KMS-11 (cell line): ENCODE measurements at regions not wholly inside any gene's neighbourhood (a gene's known extent, or its start where the extent isn't known, plus 50 kb on each side); places are given as distances from the start of the nearest gene placed in this dataset.

Source experiments
- H2AFZ ChIP-seq: fragments of 200-600 bp; sonication (generic); 2 replicates; pipeline ENCODE4 v1.6.1; 2016; ENCODE audit warnings: antibody characterized with exemption, mixed run types, low read depth
- H3K27ac ChIP-seq: fragments of 200-600 bp; sonication (generic); 2 replicates; pipeline ENCODE4 v1.6.1; 2016; ENCODE audit warnings: mild to moderate bottlenecking, mixed run types
- H3K27me3 ChIP-seq: fragments of 200-600 bp; sonication (generic); 2 replicates; pipeline ENCODE4 v1.6.1; 2017; ENCODE audit warnings: mild to moderate bottlenecking, low read depth, mixed run types, moderate library complexity; ENCODE audit not compliant: insufficient read depth
- H3K36me3 ChIP-seq: fragments of 200-600 bp; sonication (generic); 2 replicates; pipeline ENCODE4 v1.6.1; 2017; ENCODE audit warnings: mild to moderate bottlenecking, mixed run types; ENCODE audit not compliant: insufficient read depth
- H3K4me1 ChIP-seq: fragments of 200-600 bp; sonication (generic); 2 replicates; pipeline ENCODE4 v1.6.1; 2016; ENCODE audit warnings: mild to moderate bottlenecking, low read depth, mixed run types; ENCODE audit not compliant: poor library complexity, severe bottlenecking
- H3K4me2 ChIP-seq: fragments of 200-600 bp; sonication (generic); 2 replicates; pipeline ENCODE4 v1.7.0; 2016; ENCODE audit warnings: mild to moderate bottlenecking, mixed run types
- H3K4me3 ChIP-seq: fragments of 200-600 bp; sonication (generic); IDR thresholded peaks from 2 replicates; pipeline ENCODE4 v1.6.1; 2017; ENCODE audit warnings: low read depth, low read length, mixed read lengths; ENCODE audit not compliant: insufficient read depth
- H3K79me2 ChIP-seq: fragments of 200-600 bp; sonication (generic); 2 replicates; pipeline ENCODE4 v1.6.1; 2016; ENCODE audit warnings: low read depth, mixed run types; ENCODE audit not compliant: insufficient read depth
- H3K9ac ChIP-seq: fragments of 200-600 bp; sonication (generic); 2 replicates; pipeline ENCODE4 v1.6.1; 2016; ENCODE audit warnings: mild to moderate bottlenecking, mixed run types
- H4K20me1 ChIP-seq: fragments of 200-600 bp; sonication (generic); 2 replicates; pipeline ENCODE4 v1.6.1; 2016; ENCODE audit warnings: mild to moderate bottlenecking, mixed run types; ENCODE audit not compliant: insufficient read depth
- CTCF ChIP-seq: fragments of 200-600 bp; sonication (generic); conservative IDR thresholded peaks from 2 replicates; pipeline ENCODE4 v1.6.1; 2017; ENCODE audit warnings: low read depth, mild to moderate bottlenecking, antibody characterized with exemption, low read length, moderate library complexity, mixed read lengths

- Histone ChIP-seq H4K20me1 (no peaks in the 10 kb centered on the region), H3K27me3 (no peaks in the 10 kb centered on the region), H3K4me1 (no peaks in the 10 kb centered on the region), H3K36me3 (no peaks in the 10 kb centered on the region), H3K27ac (no peak overlapping the region), H3K79me2 (no peaks in the 10 kb centered on the region), H3K9ac (no peak overlapping the region), H3K4me3 (no peak overlapping the region), H2AFZ (no peak overlapping the region), H3K4me2 (no peak overlapping the region)
- no peak for TF ChIP-seq CTCF
These were observed 59.2 kb upstream of the ADORA2B start for GRCh38 chr17:15885770-15886169.

GRCh38 chr17:15886221-15886620 lies 58.7 kb upstream of the ADORA2B start:
- H3K36me3 ChIP-seq, result no peaks in the 10 kb centered on the region
- no peaks in the 10 kb centered on the region for H3K79me2 ChIP-seq
- no peak overlapping the region for H2AFZ ChIP-seq
- no peaks in the 10 kb centered on the region for H4K20me1 ChIP-seq
- H3K4me2 ChIP-seq, result no peak overlapping the region
- no peak overlapping the region for H3K27ac ChIP-seq
- no peak overlapping the region for H3K4me3 ChIP-seq
- H3K27me3 ChIP-seq, result no peaks in the 10 kb centered on the region
- H3K9ac ChIP-seq, result no peak overlapping the region
- no peak for TF ChIP-seq CTCF
- no peaks in the 10 kb centered on the region for H3K4me1 ChIP-seq

DNA sequence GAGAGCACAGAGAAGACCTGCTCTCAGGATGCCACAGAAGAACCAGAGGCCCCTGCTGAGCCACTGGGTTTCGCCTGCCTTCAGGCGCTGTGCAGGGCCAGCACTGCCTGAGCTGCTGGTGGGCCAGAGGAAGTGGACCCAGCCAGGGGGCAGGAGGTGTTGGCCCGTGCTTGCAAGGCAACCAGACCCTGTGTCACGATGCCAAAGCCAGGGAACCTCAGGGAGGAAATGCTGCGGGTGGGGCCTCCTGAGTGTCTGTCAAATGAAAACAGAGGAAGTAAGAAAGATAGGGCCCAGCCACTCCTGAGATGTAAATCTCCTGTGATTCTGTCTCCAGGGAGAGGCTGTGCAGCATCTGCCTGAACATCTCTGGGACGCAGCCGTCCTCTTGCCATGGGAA lies 58.1 kb upstream of the ADORA2B start:
- no peaks in the 10 kb centered on the region for H3K4me1 ChIP-seq
- H3K9ac ChIP-seq, result no peak overlapping the region
- H3K27me3 ChIP-seq, result no peaks in the 10 kb centered on the region
- H3K4me3 ChIP-seq, result no peak overlapping the region
- H3K27ac ChIP-seq, result no peak overlapping the region
- H4K20me1 ChIP-seq, result no peaks in the 10 kb centered on the region
- no peak overlapping the region for H2AFZ ChIP-seq
- no peaks in the 10 kb centered on the region for H3K79me2 ChIP-seq
- no peak for TF ChIP-seq CTCF
- no peaks in the 10 kb centered on the region for H3K36me3 ChIP-seq
- H3K4me2 ChIP-seq, result no peak overlapping the region

GRCh38 chr17:15888436-15888835 lies 56.5 kb upstream of the ADORA2B start:
- Histone ChIP-seq H3K9ac (no peak overlapping the region), H4K20me1 (no peaks in the 10 kb centered on the region), H3K4me1 (no peaks in the 10 kb centered on the region), H3K4me3 (no peak overlapping the region), H3K27ac (no peak overlapping the region), H3K79me2 (no peaks in the 10 kb centered on the region), H3K27me3 (no peaks in the 10 kb centered on the region), H2AFZ (no peak overlapping the region), H3K4me2 (no peak overlapping the region), H3K36me3 (no peaks in the 10 kb centered on the region)
- no peak for TF ChIP-seq CTCF
